ENCODE measurements at regions not wholly inside any gene's neighbourhood (a gene's known extent, or its start where the extent isn't known, plus 50 kb on each side); places are given as distances from the start of the nearest gene placed in this dataset.

DNA sequence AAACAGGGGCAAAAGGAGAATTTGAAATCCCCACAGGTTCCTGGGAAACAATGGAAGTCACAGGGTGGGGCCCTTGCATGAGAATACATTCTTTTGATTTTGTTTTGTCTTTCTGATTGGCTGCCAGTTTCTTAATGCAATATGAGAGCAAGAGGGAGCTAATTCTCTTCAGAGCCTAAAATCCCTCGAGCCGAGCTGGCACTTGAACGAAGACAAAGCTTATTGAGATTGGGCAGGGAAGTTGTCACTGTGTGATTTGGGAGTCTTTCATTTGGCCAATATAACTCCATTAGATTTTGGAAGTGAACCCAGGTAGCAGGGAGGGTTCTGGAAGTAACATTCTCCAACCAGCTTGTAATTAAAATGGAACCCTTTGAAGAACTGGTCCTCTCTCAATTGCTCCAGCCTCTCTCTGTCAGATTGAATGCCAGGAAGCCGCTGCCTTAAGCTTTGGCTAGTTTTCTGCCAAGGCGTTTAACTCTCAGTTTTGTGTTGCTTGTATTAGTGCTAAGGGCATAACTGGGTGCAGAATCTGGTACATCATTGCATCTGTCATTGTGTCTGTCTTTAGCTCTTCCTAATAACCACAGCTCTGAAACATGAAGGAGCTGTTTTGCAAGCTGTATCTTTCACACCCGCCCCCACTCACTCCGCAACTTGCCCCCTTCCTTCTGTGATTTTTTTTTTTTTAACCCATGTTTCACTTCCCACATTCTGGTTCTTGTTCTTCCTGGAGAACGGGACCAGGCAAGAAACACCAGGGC lies 272.0 kb downstream of the MAF start:
- Histone ChIP-seq H2AK9ac (replicated peaks; ENCODE audit: low read depth, low read length, poor library complexity) (no peak overlapping the region), H2AK5ac (ENCODE audit: low read depth, low read length) (no peak overlapping the region), H2BK120ac (ENCODE audit: low read depth, low read length) (no peak overlapping the region), H3K27me3 (ENCODE audit: control insufficient read depth, insufficient read depth, low read length) (no peaks in the 10 kb centered on the region), H3K4me1 (ENCODE audit: control insufficient read depth, insufficient read depth, low read length) (no peaks in the 10 kb centered on the region), H4K20me1 (ENCODE audit: insufficient read depth, low read length) (no peaks in the 10 kb centered on the region), H3K36me3 (ENCODE audit: control insufficient read depth, insufficient read depth, low read length) (no peaks in the 10 kb centered on the region), H2BK20ac (ENCODE audit: low read depth, low read length) (no peak overlapping the region), H3K23ac (ENCODE audit: low read depth, low read length) (no peak overlapping the region), H2AFZ (replicated peaks; ENCODE audit: low read length, poor library complexity) (no peak overlapping the region), H3K18ac (ENCODE audit: low read depth, low read length) (no peak overlapping the region), H4K8ac (ENCODE audit: low read depth in 2 of 2, low read length in 2 of 2) (no peak overlapping the region), H3K27ac (ENCODE audit: insufficient read depth, low read length) (no peak overlapping the region), H3K9ac (ENCODE audit: low read depth, low read length) (no peak overlapping the region), H3K9me1 (ENCODE audit: insufficient read depth, low read length) (no peaks in the 10 kb centered on the region), H3K9me3 (ENCODE audit: control insufficient read depth, insufficient read depth, low read length) (peaks cover 28% of the 10 kb centered on the region), H4K91ac (ENCODE audit: insufficient read depth, low read depth, low read length) (no peak overlapping the region), H2BK15ac (ENCODE audit: low read depth, low read length) (no peak overlapping the region), H3K4ac (ENCODE audit: low read depth, low read length) (no peak overlapping the region), H3K4me3 (ENCODE audit: insufficient read depth, low read depth, low read length) (no peak overlapping the region), H3K14ac (replicated peaks; ENCODE audit: low read depth, low read length) (no peak overlapping the region), H3K79me1 (ENCODE audit: low read depth in 1 of 2, low read length in 2 of 2) (no peaks in the 10 kb centered on the region), H4K5ac (ENCODE audit: low read depth, low read length) (no peak overlapping the region), H3K56ac (ENCODE audit: extremely low read depth, insufficient read depth, low read length) (no peak overlapping the region), H2BK5ac (ENCODE audit: low read depth, low read length, poor library complexity, severe bottlenecking) (no peak overlapping the region), H3K4me2 (ENCODE audit: low read depth, low read length) (no peak overlapping the region)
- in situ Hi-C loops (cut with MboI; ENCODE audit: low sequenced_read_pairs) = no loop called here
- intact Hi-C loops (cut with micrococcal nuclease) = no loop called here
- no peak for TF ChIP-seq CHD1 (IDR thresholded peaks at IDR 0.05; ENCODE audit: low read depth, low read length)
- TF ChIP-seq RCOR1 (IDR thresholded peaks at IDR 0.05; ENCODE audit: insufficient replicate concordance, low read length) = no peak
- ATAC-seq (ENCODE audit: low read depth) (no peak), DNase-seq (no peak)
- ChIA-PET POLR2A (ENCODE audit: unreplicated experiment) (no interaction called here), CTCF (no interaction called here)
- 7% methylated on average over 3 of the region's 8 CpGs; no CpG with 5 or more reads in 1 of the 2 experiments for WGBS, 2 experiments (ENCODE audit: extremely low coverage in 2 of 2, insufficient read length in 1 of 2)
- dilution Hi-C loops (cut with HindIII; ENCODE audit: low sequenced_read_pairs, unreplicated experiment) = no loop called here
- BruUV-seq (replicated peaks) = no TSS peak
